ENCODE measurements at regions not wholly inside any gene's neighbourhood (a gene's known extent, or its start where the extent isn't known, plus 50 kb on each side); places are given as distances from the start of the nearest gene placed in this dataset.

DNA sequence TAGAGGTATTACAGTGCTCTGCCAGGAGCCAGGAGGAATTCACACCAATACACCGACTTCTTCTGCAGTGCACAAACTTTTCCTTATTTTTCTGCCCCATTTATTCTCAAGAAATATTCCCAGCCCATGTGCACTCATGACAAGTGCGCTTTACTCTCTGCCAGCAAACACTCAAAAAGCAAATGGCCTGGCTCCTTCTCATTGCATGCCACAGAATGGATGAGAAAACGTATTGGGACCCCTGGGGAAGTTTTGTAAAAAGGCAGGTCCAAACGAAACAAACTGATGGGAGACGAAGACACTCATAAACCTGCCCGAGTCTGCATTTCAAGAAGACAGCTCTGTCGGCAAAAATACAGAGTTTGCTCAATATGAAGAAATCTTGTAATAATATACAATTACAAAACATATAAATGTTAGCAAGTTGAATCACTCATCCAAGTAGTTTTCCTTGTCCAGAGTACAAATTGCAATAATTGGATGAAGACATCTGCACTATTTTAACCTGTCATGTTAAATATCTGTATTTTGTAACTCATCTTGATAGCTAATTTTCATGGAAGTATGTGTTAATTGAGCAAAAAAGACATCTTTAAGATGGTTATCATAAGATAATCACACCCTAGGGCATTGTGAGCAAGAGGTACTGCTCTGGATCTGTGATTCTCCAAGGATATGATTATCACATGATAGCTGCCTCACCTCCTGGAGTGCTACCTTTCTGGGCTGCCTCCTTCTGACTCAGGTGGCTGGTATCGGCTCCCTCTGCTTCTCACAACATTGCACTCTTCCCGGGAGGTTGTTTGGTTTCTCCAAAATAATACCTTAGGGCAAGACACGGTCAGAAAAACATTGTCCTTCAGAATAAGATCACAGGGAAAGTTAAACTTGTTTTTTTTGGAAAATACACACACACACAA is 260.8 kb upstream of the G2E3 start:
- TF ChIP-seq EZH2 (IDR thresholded peaks at IDR 0.05; ENCODE audit: low read depth, unreplicated experiment), result no peak
- TF ChIP-seq, protein P1, sequence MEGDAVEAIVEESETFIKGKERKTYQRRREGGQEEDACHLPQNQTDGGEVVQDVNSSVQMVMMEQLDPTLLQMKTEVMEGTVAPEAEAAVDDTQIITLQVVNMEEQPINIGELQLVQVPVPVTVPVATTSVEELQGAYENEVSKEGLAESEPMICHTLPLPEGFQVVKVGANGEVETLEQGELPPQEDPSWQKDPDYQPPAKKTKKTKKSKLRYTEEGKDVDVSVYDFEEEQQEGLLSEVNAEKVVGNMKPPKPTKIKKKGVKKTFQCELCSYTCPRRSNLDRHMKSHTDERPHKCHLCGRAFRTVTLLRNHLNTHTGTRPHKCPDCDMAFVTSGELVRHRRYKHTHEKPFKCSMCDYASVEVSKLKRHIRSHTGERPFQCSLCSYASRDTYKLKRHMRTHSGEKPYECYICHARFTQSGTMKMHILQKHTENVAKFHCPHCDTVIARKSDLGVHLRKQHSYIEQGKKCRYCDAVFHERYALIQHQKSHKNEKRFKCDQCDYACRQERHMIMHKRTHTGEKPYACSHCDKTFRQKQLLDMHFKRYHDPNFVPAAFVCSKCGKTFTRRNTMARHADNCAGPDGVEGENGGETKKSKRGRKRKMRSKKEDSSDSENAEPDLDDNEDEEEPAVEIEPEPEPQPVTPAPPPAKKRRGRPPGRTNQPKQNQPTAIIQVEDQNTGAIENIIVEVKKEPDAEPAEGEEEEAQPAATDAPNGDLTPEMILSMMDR (conservative IDR thresholded peaks at IDR 0.05; ENCODE audit: low read depth in 2 of 2), result no peak
- TF ChIP-seq, protein P2, sequence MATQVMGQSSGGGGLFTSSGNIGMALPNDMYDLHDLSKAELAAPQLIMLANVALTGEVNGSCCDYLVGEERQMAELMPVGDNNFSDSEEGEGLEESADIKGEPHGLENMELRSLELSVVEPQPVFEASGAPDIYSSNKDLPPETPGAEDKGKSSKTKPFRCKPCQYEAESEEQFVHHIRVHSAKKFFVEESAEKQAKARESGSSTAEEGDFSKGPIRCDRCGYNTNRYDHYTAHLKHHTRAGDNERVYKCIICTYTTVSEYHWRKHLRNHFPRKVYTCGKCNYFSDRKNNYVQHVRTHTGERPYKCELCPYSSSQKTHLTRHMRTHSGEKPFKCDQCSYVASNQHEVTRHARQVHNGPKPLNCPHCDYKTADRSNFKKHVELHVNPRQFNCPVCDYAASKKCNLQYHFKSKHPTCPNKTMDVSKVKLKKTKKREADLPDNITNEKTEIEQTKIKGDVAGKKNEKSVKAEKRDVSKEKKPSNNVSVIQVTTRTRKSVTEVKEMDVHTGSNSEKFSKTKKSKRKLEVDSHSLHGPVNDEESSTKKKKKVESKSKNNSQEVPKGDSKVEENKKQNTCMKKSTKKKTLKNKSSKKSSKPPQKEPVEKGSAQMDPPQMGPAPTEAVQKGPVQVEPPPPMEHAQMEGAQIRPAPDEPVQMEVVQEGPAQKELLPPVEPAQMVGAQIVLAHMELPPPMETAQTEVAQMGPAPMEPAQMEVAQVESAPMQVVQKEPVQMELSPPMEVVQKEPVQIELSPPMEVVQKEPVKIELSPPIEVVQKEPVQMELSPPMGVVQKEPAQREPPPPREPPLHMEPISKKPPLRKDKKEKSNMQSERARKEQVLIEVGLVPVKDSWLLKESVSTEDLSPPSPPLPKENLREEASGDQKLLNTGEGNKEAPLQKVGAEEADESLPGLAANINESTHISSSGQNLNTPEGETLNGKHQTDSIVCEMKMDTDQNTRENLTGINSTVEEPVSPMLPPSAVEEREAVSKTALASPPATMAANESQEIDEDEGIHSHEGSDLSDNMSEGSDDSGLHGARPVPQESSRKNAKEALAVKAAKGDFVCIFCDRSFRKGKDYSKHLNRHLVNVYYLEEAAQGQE (IDR thresholded peaks at IDR 0.05; ENCODE audit: unreplicated experiment), result no peak
- TF ChIP-seq POLR2AphosphoS5 (IDR thresholded peaks at IDR 0.05; ENCODE audit: low read depth), result no peak
- no peak for TF ChIP-seq JUNB (IDR thresholded peaks at IDR 0.05; ENCODE audit: unreplicated experiment)
- TF ChIP-seq NANOG (IDR thresholded peaks at IDR 0.05; ENCODE audit: borderline replicate concordance), result no peak
- TF ChIP-seq ZNF114 (CRISPR knock-in tag; IDR thresholded peaks at IDR 0.05), result no peak

Measured in GM23338 (cell line).